Activated CD4-positive, CD25-positive, alpha-beta regulatory T cell treated with anti-CD3 and anti-CD28 coated beads, Interleukin-2, amount 50 U/mL, for 72 hours (primary cell): ENCODE measurements at regions not wholly inside any gene's neighbourhood (a gene's known extent, or its start where the extent isn't known, plus 50 kb on each side); places are given as distances from the start of the nearest gene placed in this dataset.

Experiments used
- DNase-seq: peaks from one replicate; pipeline ENCODE4 v3.0.0; 2021

DNA sequence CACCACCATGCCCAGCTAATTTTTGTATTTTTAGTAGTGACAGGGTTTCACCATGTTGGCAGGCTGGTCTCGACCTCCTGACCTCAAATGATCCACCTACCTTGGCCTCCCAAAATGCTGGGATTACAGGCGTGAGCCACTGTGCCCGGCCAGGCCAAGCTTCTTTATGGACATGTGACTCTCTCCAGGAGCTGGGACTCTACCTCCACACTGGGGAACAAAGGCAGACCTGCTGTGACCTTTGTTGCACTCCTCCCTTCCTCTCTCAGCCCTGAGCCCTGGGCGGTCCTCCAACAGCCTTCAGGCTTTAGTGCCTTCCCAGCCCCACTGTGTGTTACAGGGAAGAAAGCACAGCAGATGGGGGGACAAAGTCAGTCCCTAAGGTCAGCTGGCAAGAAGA, 55.0 kb upstream of the DUSP5 start:
- no peak for DNase-seq

GRCh38 chr10:110443239-110444003, 54.3 kb upstream of the DUSP5 start:
- DNase-seq = no peak

DNA sequence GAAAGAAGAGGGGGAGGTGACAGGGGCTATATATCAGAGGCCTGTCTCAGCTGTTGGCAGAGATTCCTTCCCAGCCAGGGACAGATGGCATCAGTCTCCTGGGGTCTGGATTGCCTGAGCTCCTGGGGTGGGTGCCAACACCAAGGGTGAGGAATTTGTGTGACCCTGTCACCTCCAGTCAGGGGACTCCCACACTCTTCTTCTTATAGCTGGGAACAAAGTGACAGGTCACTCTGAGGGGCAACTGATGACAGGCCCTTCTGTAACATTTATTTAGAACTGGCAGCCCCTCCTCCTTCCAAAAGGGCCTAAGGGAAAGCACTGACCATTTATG, 53.7 kb upstream of the DUSP5 start:
- no peak for DNase-seq

GRCh38 chr10:110445871-110446270, 51.8 kb upstream of the DUSP5 start:
- DNase-seq = no peak

- DNase-seq = no peak
These were observed 51.4 kb upstream of the DUSP5 start for GRCh38 chr10:110446277-110446676.

GRCh38 chr10:110446954-110447608, 50.6 kb upstream of the DUSP5 start:
- DNase-seq = no peak

DNA sequence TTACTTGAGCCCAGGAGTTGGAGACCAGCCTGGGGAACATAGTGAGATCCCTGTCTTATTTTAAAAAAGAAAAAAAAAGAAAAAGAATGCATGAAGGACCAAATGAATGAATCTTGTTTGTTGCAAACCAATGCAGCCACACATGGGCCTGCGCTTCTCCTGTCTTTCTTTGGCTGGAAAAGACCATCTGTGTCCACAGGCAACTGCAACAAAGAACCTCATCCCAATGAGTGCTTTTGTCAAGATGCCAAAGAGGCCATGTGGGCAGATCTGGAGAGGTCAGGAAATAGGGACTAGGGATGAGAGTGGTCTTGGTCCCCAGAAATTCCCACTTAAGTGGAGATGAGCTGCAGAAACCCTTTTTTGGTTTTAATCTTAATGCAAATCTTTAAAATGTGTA, 49.8 kb upstream of the DUSP5 start:
- DNase-seq = no peak
